ENCODE measurements at regions not wholly inside any gene's neighbourhood (a gene's known extent, or its start where the extent isn't known, plus 50 kb on each side); places are given as distances from the start of the nearest gene placed in this dataset.

GRCh38 chr2:23122681-23123215 lies 262.2 kb upstream of the KLHL29 start:
- TF ChIP-seq CTCF (IDR thresholded peaks at IDR 0.05; ENCODE audit: insufficient read depth, low read length) = no peak
- DNase-seq (ENCODE audit: low read depth) = no peak
- no peak overlapping the region for H3K4me3 ChIP-seq (ENCODE audit: low read depth, low read length)

- DNase-seq (ENCODE audit: low read depth) = no peak
- H3K4me3 ChIP-seq (ENCODE audit: low read depth, low read length) = no peak overlapping the region
- no peak for TF ChIP-seq CTCF (IDR thresholded peaks at IDR 0.05; ENCODE audit: insufficient read depth, low read length)
Measured at GRCh38 chr2:23123686-23124085, 261.3 kb upstream of the KLHL29 start.

GRCh38 chr2:23124214-23124750 lies 260.7 kb upstream of the KLHL29 start:
- TF ChIP-seq CTCF (IDR thresholded peaks at IDR 0.05; ENCODE audit: insufficient read depth, low read length) = no peak
- DNase-seq (ENCODE audit: low read depth) = no peak
- H3K4me3 ChIP-seq (ENCODE audit: low read depth, low read length) = no peak overlapping the region

GRCh38 chr2:23127465-23127864 lies 257.5 kb upstream of the KLHL29 start:
- H3K4me3 ChIP-seq (ENCODE audit: low read depth, low read length) = no peak overlapping the region
- no peak for DNase-seq (ENCODE audit: low read depth)
- TF ChIP-seq CTCF (IDR thresholded peaks at IDR 0.05; ENCODE audit: insufficient read depth, low read length) = no peak

GRCh38 chr2:23128684-23129292 lies 256.2 kb upstream of the KLHL29 start:
- TF ChIP-seq CTCF (IDR thresholded peaks at IDR 0.05; ENCODE audit: insufficient read depth, low read length) = no peak
- DNase-seq (ENCODE audit: low read depth) = no peak
- H3K4me3 ChIP-seq (ENCODE audit: low read depth, low read length) = no peak overlapping the region

GRCh38 chr2:23131066-23131575 lies 253.9 kb upstream of the KLHL29 start:
- no peak for TF ChIP-seq CTCF (IDR thresholded peaks at IDR 0.05; ENCODE audit: insufficient read depth, low read length)
- H3K4me3 ChIP-seq (ENCODE audit: low read depth, low read length) = no peak overlapping the region
- no peak for DNase-seq (ENCODE audit: low read depth)

Measured in fibroblast of the aortic adventitia (primary cell).